Dendritic cell treated with granulocyte-macrophage colony-stimulating factor and Interleukin-4, amounts not matched to agents 40 ng/mL and 50 ng/mL, for 4 days (primary cell): ENCODE measurements at regions not wholly inside any gene's neighbourhood (a gene's known extent, or its start where the extent isn't known, plus 50 kb on each side); places are given as distances from the start of the nearest gene placed in this dataset.
"Not testable (repeated sequence)": the region's sequence is repeated elsewhere in the genome, so short reads cannot be mapped to it uniquely, and the experiment has no call there.

Experiments
- H3K27ac Mint-ChIP-seq: one replicate; pipeline ENCODE4 v1.8.0; 2022; ENCODE audit warnings: mild to moderate bottlenecking, mixed read lengths
- H3K27me3 Mint-ChIP-seq: one replicate; pipeline ENCODE4 v1.8.0; 2022; ENCODE audit warnings: mild to moderate bottlenecking, mixed read lengths
- H3K36me3 Mint-ChIP-seq: one replicate; pipeline ENCODE4 v1.8.0; 2022; ENCODE audit warnings: low read depth, mixed read lengths
- H3K4me1 Mint-ChIP-seq: one replicate; pipeline ENCODE4 v1.8.0; 2022; ENCODE audit warnings: low read depth, mixed read lengths
- H3K4me3 Mint-ChIP-seq: one replicate; pipeline ENCODE4 v1.8.0; 2022; ENCODE audit warnings: mild to moderate bottlenecking, moderate library complexity, mixed read lengths
- H3K9me3 Mint-ChIP-seq: one replicate; pipeline ENCODE4 v1.8.0; 2022; ENCODE audit warnings: mixed read lengths
- intact Hi-C: fragments of 100-400 bp; cut with micrococcal nuclease; formaldehyde crosslinking; loops from one replicate; pipeline ENCODE4 v1.15.0; 2022

GRCh38 chr3:34675383-34676120, 877.1 kb downstream of the PDCD6IP start:
- Mint-ChIP-seq H3K27ac (no peak overlapping the region), H3K27me3 (no peaks in the 10 kb centered on the region), H3K36me3 (no peaks in the 10 kb centered on the region)

GRCh38 chr3:34676436-34676835, 878.0 kb downstream of the PDCD6IP start:
- intact Hi-C loops, result no loop called here
- Mint-ChIP-seq H3K27me3 (no peaks in the 10 kb centered on the region), H3K4me3 (no peak overlapping the region), H3K27ac (no peak overlapping the region), H3K36me3 (no peaks in the 10 kb centered on the region), H3K9me3 (peaks cover 19% of the 10 kb centered on the region), H3K4me1 (no peaks in the 10 kb centered on the region)

More at GRCh38 chr3:34675383-34676120, 877.1 kb downstream of the PDCD6IP start:
- H3K4me1 Mint-ChIP-seq, result no peaks in the 10 kb centered on the region
- intact Hi-C loops, result no loop called here
- H3K9me3 Mint-ChIP-seq, result peaks cover 23% of the 10 kb centered on the region
- H3K4me3 Mint-ChIP-seq, result no peak overlapping the region

- intact Hi-C loops, result no loop called here
- Mint-ChIP-seq H3K4me3 (no peak overlapping the region), H3K9me3 (peaks cover 9% of the 10 kb centered on the region), H3K27me3 (no peaks in the 10 kb centered on the region), H3K4me1 (no peaks in the 10 kb centered on the region), H3K27ac (no peak overlapping the region), H3K36me3 (no peaks in the 10 kb centered on the region)
Measured at GRCh38 chr3:34678575-34678974, 880.1 kb downstream of the PDCD6IP start.

- H3K36me3 Mint-ChIP-seq, H3K27ac Mint-ChIP-seq, H3K9me3 Mint-ChIP-seq, H3K27me3 Mint-ChIP-seq, H3K4me1 Mint-ChIP-seq, H3K4me3 Mint-ChIP-seq, intact Hi-C loops: not testable (repeated sequence)
Measured at GRCh38 chr3:34679055-34679454, 880.6 kb downstream of the PDCD6IP start.

- Mint-ChIP-seq H3K4me3 (no peak overlapping the region), H3K9me3 (peaks cover 9% of the 10 kb centered on the region), H3K4me1 (peaks cover 7% of the 10 kb centered on the region), H3K27ac (no peak overlapping the region), H3K27me3 (no peaks in the 10 kb centered on the region), H3K36me3 (no peaks in the 10 kb centered on the region)
- intact Hi-C loops, result loop anchor here (1.0 to 2.0 kb wide), 3 partner anchors 423 to 801 kb away; no protein-coding TSS in a partner anchor
Measured at GRCh38 chr3:34683851-34684250, 885.4 kb downstream of the PDCD6IP start.

- H3K4me1 Mint-ChIP-seq, result peaks cover 7% of the 10 kb centered on the region
- no peaks in the 10 kb centered on the region for H3K9me3 Mint-ChIP-seq
- no peaks in the 10 kb centered on the region for H3K27me3 Mint-ChIP-seq
- H3K27ac Mint-ChIP-seq, result no peak overlapping the region
- no peaks in the 10 kb centered on the region for H3K36me3 Mint-ChIP-seq
- intact Hi-C loops, result no loop called here
- no peak overlapping the region for H3K4me3 Mint-ChIP-seq
Measured at GRCh38 chr3:34686541-34686940, 888.1 kb downstream of the PDCD6IP start.

GRCh38 chr3:34687671-34688070, 889.2 kb downstream of the PDCD6IP start:
- Mint-ChIP-seq H3K36me3 (no peaks in the 10 kb centered on the region), H3K9me3 (no peaks in the 10 kb centered on the region), H3K27ac (no peak overlapping the region), H3K4me3 (no peak overlapping the region), H3K4me1 (peaks cover 7% of the 10 kb centered on the region), H3K27me3 (no peaks in the 10 kb centered on the region)
- intact Hi-C loops, result no loop called here

GRCh38 chr3:34696831-34697230, 898.4 kb downstream of the PDCD6IP start:
- intact Hi-C loops, result no loop called here
- H3K4me1 Mint-ChIP-seq, result no peaks in the 10 kb centered on the region
- H3K27me3 Mint-ChIP-seq, result no peaks in the 10 kb centered on the region
- no peak overlapping the region for H3K27ac Mint-ChIP-seq
- H3K4me3 Mint-ChIP-seq, result no peak overlapping the region
- no peaks in the 10 kb centered on the region for H3K36me3 Mint-ChIP-seq
- peaks cover 37% of the 10 kb centered on the region for H3K9me3 Mint-ChIP-seq

GRCh38 chr3:34703053-34703452, 904.6 kb downstream of the PDCD6IP start:
- Mint-ChIP-seq H3K4me3 (no peak overlapping the region), H3K36me3 (no peaks in the 10 kb centered on the region), H3K4me1 (no peaks in the 10 kb centered on the region), H3K27ac (no peak overlapping the region), H3K9me3 (peaks cover 51% of the 10 kb centered on the region), H3K27me3 (no peaks in the 10 kb centered on the region)
- intact Hi-C loops, result no loop called here

GRCh38 chr3:34724916-34725499, 914.3 kb upstream of the ARPP21 start:
- no peak overlapping the region for H3K27ac Mint-ChIP-seq
- H3K9me3 Mint-ChIP-seq, result peaks cover 17% of the 10 kb centered on the region

GRCh38 chr3:34725774-34726173, 913.6 kb upstream of the ARPP21 start:
- Mint-ChIP-seq H3K4me3 (no peak overlapping the region), H3K27ac (no peak overlapping the region), H3K36me3 (no peaks in the 10 kb centered on the region), H3K9me3 (peaks cover 24% of the 10 kb centered on the region), H3K27me3 (no peaks in the 10 kb centered on the region), H3K4me1 (no peaks in the 10 kb centered on the region)
- intact Hi-C loops, result no loop called here

More at GRCh38 chr3:34724916-34725499, 914.3 kb upstream of the ARPP21 start:
- H3K4me3 Mint-ChIP-seq, result no peak overlapping the region
- no peaks in the 10 kb centered on the region for H3K36me3 Mint-ChIP-seq
- no peaks in the 10 kb centered on the region for H3K4me1 Mint-ChIP-seq
- intact Hi-C loops, result no loop called here
- H3K27me3 Mint-ChIP-seq, result no peaks in the 10 kb centered on the region

GRCh38 chr3:34727700-34728099, 911.6 kb upstream of the ARPP21 start:
- Mint-ChIP-seq H3K9me3 (peaks cover 42% of the 10 kb centered on the region), H3K36me3 (no peaks in the 10 kb centered on the region), H3K27ac (no peak overlapping the region), H3K4me3 (no peak overlapping the region), H3K4me1 (no peaks in the 10 kb centered on the region), H3K27me3 (no peaks in the 10 kb centered on the region)
- intact Hi-C loops, result no loop called here

- intact Hi-C loops, result no loop called here
- Mint-ChIP-seq H3K27ac (no peak overlapping the region), H3K4me1 (no peaks in the 10 kb centered on the region), H3K27me3 (no peaks in the 10 kb centered on the region), H3K4me3 (no peak overlapping the region), H3K9me3 (peaks cover under 1% of the 10 kb centered on the region), H3K36me3 (no peaks in the 10 kb centered on the region)
Measured at GRCh38 chr3:34742151-34742550, 897.2 kb upstream of the ARPP21 start.

- Mint-ChIP-seq H3K9me3 (peaks cover 31% of the 10 kb centered on the region), H3K27ac (no peak overlapping the region), H3K27me3 (no peaks in the 10 kb centered on the region), H3K36me3 (no peaks in the 10 kb centered on the region), H3K4me1 (no peaks in the 10 kb centered on the region), H3K4me3 (no peak overlapping the region)
- intact Hi-C loops, result no loop called here
Measured at GRCh38 chr3:34758630-34759261, 880.6 kb upstream of the ARPP21 start.
